ENCODE measurements at regions not wholly inside any gene's neighbourhood (a gene's known extent, or its start where the extent isn't known, plus 50 kb on each side); places are given as distances from the start of the nearest gene placed in this dataset.

DNA sequence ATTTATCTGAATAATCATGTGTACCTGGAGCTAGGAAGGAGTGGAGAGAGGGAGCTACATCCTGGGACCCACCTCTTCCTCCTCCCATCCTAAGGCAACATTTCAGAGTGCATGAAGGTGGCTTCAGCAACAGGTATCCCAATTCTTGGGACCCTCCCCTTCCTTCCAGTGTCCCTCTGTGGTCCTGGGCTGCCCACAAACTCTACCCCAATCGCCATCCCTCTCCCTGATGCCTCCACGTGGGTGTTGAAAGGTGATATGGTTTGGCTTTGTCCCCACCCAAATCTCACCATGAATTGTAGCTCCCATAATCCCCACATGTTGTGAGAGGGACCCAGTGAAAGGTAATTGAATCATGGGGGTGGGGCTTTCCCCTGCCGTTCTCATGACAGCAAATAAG, 121.4 kb downstream of the MED10 start:
- no peaks in the 10 kb centered on the region for H3K27me3 ChIP-seq (ENCODE audit: insufficient read depth, low read length)
- H3K9me3 ChIP-seq (ENCODE audit: control insufficient read depth, low read depth, low read length), result no peaks in the 10 kb centered on the region
- no peak overlapping the region for H3K56ac ChIP-seq (ENCODE audit: insufficient read length, low read depth, low read length)
- Mint-ChIP-seq H3K4me1 (no peaks in the 10 kb centered on the region), H3K9me3 (peaks cover 6 to 8% of the 10 kb centered on the region in 2 experiments; a peak in 4 of 5 replicates), H3K36me3 (ENCODE audit: insufficient read depth in 1 of 3, low read depth in 3 of 3) (no peaks in the 10 kb centered on the region; a peak in 1 of 7 replicates), H3K4me3 (no peak overlapping the region), H3K27ac (no peak overlapping the region), H3K27me3 (ENCODE audit: low read depth) (peaks cover 17% of the 10 kb centered on the region)
- H3K9ac ChIP-seq (ENCODE audit: extremely low read depth, insufficient read length, low read length), result no peak overlapping the region
- H4K8ac ChIP-seq (replicated peaks; ENCODE audit: insufficient read length, low read depth, low read length), result no peak overlapping the region
- TF ChIP-seq, protein P1, sequence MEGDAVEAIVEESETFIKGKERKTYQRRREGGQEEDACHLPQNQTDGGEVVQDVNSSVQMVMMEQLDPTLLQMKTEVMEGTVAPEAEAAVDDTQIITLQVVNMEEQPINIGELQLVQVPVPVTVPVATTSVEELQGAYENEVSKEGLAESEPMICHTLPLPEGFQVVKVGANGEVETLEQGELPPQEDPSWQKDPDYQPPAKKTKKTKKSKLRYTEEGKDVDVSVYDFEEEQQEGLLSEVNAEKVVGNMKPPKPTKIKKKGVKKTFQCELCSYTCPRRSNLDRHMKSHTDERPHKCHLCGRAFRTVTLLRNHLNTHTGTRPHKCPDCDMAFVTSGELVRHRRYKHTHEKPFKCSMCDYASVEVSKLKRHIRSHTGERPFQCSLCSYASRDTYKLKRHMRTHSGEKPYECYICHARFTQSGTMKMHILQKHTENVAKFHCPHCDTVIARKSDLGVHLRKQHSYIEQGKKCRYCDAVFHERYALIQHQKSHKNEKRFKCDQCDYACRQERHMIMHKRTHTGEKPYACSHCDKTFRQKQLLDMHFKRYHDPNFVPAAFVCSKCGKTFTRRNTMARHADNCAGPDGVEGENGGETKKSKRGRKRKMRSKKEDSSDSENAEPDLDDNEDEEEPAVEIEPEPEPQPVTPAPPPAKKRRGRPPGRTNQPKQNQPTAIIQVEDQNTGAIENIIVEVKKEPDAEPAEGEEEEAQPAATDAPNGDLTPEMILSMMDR (conservative IDR thresholded peaks at IDR 0.05), result no peak
- H3K79me2 ChIP-seq (ENCODE audit: insufficient read depth, low read length), result no peaks in the 10 kb centered on the region
- H3K4me2 ChIP-seq (ENCODE audit: insufficient read depth, insufficient read length, low read length), result no peak overlapping the region
- no peaks in the 10 kb centered on the region for H3K4me1 ChIP-seq (ENCODE audit: insufficient read depth, low read length)
- no peak overlapping the region for H2BK20ac ChIP-seq (ENCODE audit: low read depth, low read length, poor library complexity, severe bottlenecking)
- no CpG with 5 or more reads among the region's 3 CpGs for WGBS (ENCODE audit: extremely low coverage, insufficient read length, low lambda C conversion rate)
- no peak overlapping the region for H3K18ac ChIP-seq (ENCODE audit: insufficient read length, low read depth, low read length)
- H3K79me1 ChIP-seq (ENCODE audit: insufficient read depth, low read depth, low read length, poor library complexity, severe bottlenecking), result no peaks in the 10 kb centered on the region
- H2BK15ac ChIP-seq (ENCODE audit: low read depth, low read length), result no peak overlapping the region
- no peak overlapping the region for H2BK120ac ChIP-seq (ENCODE audit: low read depth, low read length, poor library complexity, severe bottlenecking)
- H3T11ph ChIP-seq (ENCODE audit: low read length), result no peak overlapping the region
- H3K27ac ChIP-seq (ENCODE audit: insufficient read length, low read depth, low read length), result no peak overlapping the region
- no peaks in the 10 kb centered on the region for H3K23me2 ChIP-seq (ENCODE audit: insufficient read length, low read depth, low read length, poor library complexity, severe bottlenecking)
- H2AK5ac ChIP-seq (ENCODE audit: insufficient read length, low read length), result no peak overlapping the region
- no peak overlapping the region for H3K4ac ChIP-seq (ENCODE audit: low read depth, low read length)
- no peak overlapping the region for H2BK5ac ChIP-seq (ENCODE audit: insufficient read length, low read length)
- no peaks in the 10 kb centered on the region for H4K20me1 ChIP-seq (ENCODE audit: control insufficient read depth, insufficient read depth, insufficient read length)
- no peak overlapping the region for H3K23ac ChIP-seq (ENCODE audit: insufficient read length, low read depth, low read length)
- no peak overlapping the region for H4K91ac ChIP-seq (ENCODE audit: insufficient read length, low read depth, low read length)
- no peak overlapping the region for H4K5ac ChIP-seq (ENCODE audit: insufficient read length, low read depth, low read length)
- H2BK12ac ChIP-seq (ENCODE audit: insufficient read length, low read depth, low read length), result no peak overlapping the region
- no peak for DNase-seq
- no peak overlapping the region for H3K14ac ChIP-seq (ENCODE audit: insufficient read depth, low read length)
- H2AFZ ChIP-seq (ENCODE audit: low read length), result no peak overlapping the region
